ENCODE measurements at regions not wholly inside any gene's neighbourhood (a gene's known extent, or its start where the extent isn't known, plus 50 kb on each side); places are given as distances from the start of the nearest gene placed in this dataset.

- no peak overlapping the region for H3K4me2 ChIP-seq (ENCODE audit: insufficient read depth, low read length)
- dilution Hi-C loops (cut with MboI; ENCODE audit: extremely low pct_ligation_motif_present, low sequenced_read_pairs) (no loop called here), intact Hi-C loops (cut with micrococcal nuclease) (no loop called here)
- no peak for FAIRE-seq
- no peaks in the 10 kb centered on the region for H3K9me3 ChIP-seq (replicated peaks; ENCODE audit: control insufficient read depth, insufficient read depth, low read length)
- H3K36me3 ChIP-seq (ENCODE audit: control insufficient read depth in 2 of 2, extremely low read depth in 1 of 2, insufficient read depth in 2 of 2, low read length in 2 of 2): no peaks in the 10 kb centered on the region
- no peaks in the 10 kb centered on the region for H3K9me1 ChIP-seq (replicated peaks; ENCODE audit: control insufficient read depth, extremely low read depth, insufficient read depth, low read length)
- H3K27ac ChIP-seq (ENCODE audit: insufficient read depth, low read depth, low read length): no peak overlapping the region
- TF ChIP-seq MAX (IDR thresholded peaks at IDR 0.05; ENCODE audit: insufficient read depth, insufficient read length): no peak
- no peak for TF ChIP-seq GATA2 (IDR thresholded peaks at IDR 0.05; ENCODE audit: insufficient read depth, insufficient read length, low read depth, low read length)
- TF ChIP-seq CTCF (IDR thresholded peaks at IDR 0.05; ENCODE audit: extremely low read depth in 1 of 2, insufficient read depth in 1 of 2, low read depth in 1 of 2, low read length in 2 of 2): no peak
- TF ChIP-seq FOS (IDR thresholded peaks at IDR 0.05; ENCODE audit: borderline replicate concordance, insufficient read depth, low read length): no peak
- no peak for TF ChIP-seq JUN (IDR thresholded peaks at IDR 0.05; ENCODE audit: borderline replicate concordance, insufficient read depth, insufficient read length, low read depth)
- TF ChIP-seq EZH2 (IDR thresholded peaks at IDR 0.05; ENCODE audit: borderline replicate concordance, low read depth, low read length, severe bottlenecking): no peak
- no peak for TF ChIP-seq POLR2A (IDR thresholded peaks at IDR 0.05; ENCODE audit: low read depth, low read length)
- no peak for DNase-seq (ENCODE audit: low read depth, low spot score)
- H4K20me1 ChIP-seq (replicated peaks; ENCODE audit: control insufficient read depth, extremely low read depth, insufficient read depth, low read length): no peaks in the 10 kb centered on the region
- no peaks in the 10 kb centered on the region for H3K4me1 ChIP-seq (ENCODE audit: control insufficient read depth, extremely low read depth, insufficient read depth, low read length)
- ChIA-PET POLR2A (interaction anchor here (0.6 kb wide), 1 partner anchor 1328 kb away, joined by 5 read pairs; no protein-coding TSS in a partner anchor), CTCF (no interaction called here)
- no peak overlapping the region for H3K4me3 ChIP-seq (replicated peaks in 1 of 3; ENCODE audit: insufficient read depth in 1 of 3, low read depth in 1 of 3, low read length in 3 of 3)
- no peaks in the 10 kb centered on the region for H3K27me3 ChIP-seq (ENCODE audit: control insufficient read depth in 2 of 2, insufficient read depth in 2 of 2, low read length in 2 of 2)
- H2AFZ ChIP-seq (ENCODE audit: low read depth, low read length): no peak overlapping the region
- H3K79me2 ChIP-seq (ENCODE audit: control insufficient read depth, insufficient read depth, low read length): no peaks in the 10 kb centered on the region
- BruUV-seq (replicated peaks): no TSS peak
- no peak overlapping the region for H3K9ac ChIP-seq (replicated peaks; ENCODE audit: extremely low read depth, insufficient read depth, low read length)
Measured at GRCh38 chrX:45959567-45959966, 585.7 kb downstream of the ZNF674 start.
